CD4-positive, alpha-beta T cell treated with Interleukin-21 for 1 hour (primary cell): ENCODE measurements at regions not wholly inside any gene's neighbourhood (a gene's known extent, or its start where the extent isn't known, plus 50 kb on each side); places are given as distances from the start of the nearest gene placed in this dataset.
A peak's percentile ranks its signal among the peaks of the same experiment; 100 is the strongest.
"Not testable (repeated sequence)": the region's sequence is repeated elsewhere in the genome, so short reads cannot be mapped to it uniquely, and the experiment has no call there.

Source experiments
- DNase-seq: peaks from one replicate; pipeline ENCODE4 v3.0.0-alpha.2; 2020

DNA sequence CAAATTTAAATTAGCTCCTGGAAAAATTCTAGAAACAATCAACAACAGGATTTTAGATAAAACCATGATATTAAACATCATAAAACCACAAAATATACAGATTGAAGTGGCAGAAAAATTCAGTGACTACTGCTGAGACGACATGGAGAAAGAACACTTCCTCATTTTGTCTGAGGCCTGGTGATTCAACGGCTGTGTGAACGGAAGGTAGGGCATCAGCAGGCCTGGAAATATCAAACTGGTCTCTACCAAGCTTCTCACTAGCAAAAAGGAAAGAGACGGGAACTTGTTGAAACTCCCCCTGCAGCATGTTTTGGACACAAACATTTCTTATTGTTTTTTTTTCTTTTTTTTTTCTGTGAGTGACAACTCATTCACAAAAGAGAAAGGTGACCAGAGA lies 58.0 kb upstream of the AHI1 start:
- DNase-seq, result no peak

DNA sequence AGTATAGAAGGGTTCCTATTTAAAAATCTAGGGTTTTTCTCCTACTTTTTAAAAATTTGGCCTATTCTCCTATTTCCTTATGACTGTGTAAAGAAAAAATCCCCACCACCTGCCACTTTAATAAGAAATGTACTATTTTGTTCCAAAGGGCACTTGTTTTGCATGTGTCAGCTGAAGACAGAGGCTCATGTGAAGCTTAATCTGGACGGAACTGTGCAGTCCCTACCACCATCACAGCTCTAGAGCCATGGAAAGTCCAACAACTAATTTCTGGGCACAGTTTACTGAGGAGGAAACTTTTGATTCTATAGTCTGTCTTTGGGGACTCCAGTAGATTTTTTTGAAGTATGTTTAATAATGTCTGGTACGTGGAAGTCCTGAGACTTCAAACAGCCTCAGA lies 60.0 kb upstream of the AHI1 start:
- no peak for DNase-seq

DNA sequence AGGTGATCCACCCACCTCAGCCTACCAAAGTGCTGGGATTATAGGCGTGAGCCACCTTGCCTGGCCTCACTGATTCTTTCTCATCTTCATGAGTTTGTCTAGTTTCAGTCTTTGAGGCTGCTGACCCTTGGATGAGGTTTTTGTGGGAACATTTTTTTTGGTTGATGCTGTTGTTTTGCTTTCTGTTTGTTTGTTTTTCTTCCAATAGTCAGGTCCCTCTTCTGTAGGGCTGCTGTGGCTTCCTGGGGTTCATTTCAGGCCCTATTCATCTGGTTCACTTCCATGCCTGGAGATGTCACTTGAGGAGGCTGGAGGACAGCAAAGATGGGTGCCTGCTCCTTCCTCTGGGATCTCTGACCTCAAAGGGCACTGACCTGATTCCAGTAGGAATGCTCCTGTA lies 68.1 kb upstream of the AHI1 start:
- DNase-seq, result not testable (repeated sequence)

DNA sequence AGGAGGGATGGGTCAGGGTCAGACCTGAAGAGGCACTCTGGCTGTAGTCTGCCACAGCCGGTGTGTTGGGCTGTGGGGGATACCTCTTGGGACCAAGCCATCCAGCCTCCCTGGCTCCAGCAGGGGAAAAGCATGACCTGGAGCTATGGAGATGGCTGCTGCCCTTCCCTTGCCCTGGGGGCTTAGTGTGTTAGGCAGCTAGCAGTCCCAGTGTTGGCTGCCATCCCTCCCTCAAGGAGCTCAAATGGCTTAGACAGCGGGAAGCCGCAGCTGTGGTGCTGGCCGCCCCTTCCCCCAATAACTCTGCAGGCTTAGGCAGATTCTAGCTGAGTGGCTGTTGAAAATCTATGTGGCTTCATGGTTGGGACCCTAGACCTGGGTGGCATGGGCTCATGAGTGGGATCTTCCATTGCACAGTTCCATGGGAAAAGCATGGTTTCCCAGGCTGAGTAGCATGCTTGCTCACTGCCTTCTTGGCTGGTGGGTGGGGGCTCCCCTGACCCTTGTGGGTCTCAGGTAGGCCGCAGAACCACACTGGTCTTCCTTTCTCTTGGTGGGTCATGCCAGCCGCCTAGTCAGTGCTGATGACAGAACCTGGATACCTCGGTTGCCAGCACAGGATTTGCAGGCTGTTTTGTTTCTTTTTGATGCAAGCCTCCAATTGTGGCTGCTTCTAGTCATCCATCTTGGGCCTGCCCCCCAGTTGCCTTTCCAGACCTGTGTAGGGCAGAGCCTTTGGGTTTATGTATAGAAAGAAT lies 69.0 kb upstream of the AHI1 start:
- DNase-seq, result no peak

DNA sequence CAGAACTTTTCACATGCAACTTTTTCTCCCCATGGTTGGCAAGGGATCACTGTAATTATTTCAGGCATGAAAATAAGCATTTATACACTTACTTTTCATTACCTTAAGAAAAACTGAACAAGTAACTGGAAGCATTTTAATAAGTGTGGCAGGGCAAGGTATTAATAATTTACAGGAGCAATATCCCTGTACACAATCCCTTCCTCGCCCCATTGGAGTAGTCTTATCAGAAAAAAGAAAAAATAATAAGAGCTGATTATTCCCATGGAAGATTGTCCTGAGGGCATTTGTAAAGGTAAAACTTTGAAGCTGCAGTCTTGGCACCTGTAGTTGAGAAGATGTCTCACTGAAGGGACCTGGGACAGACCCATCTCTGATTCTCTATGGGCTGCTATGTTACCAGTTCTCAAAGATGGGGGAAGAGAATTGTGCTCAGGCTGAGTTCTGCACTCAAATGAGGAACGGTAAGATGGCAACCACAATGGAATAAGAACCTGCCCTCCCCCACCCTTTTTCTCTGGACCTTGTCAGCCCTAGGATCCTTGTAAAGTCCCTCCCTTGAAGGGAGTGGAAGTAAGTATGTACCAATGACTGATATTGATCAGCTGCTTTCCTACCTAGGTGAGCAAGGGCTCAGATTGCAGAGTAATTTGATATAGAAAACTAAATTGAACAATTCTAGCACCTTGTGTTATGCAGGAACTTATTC lies 70.0 kb upstream of the AHI1 start:
- DNase-seq, result no peak

DNA sequence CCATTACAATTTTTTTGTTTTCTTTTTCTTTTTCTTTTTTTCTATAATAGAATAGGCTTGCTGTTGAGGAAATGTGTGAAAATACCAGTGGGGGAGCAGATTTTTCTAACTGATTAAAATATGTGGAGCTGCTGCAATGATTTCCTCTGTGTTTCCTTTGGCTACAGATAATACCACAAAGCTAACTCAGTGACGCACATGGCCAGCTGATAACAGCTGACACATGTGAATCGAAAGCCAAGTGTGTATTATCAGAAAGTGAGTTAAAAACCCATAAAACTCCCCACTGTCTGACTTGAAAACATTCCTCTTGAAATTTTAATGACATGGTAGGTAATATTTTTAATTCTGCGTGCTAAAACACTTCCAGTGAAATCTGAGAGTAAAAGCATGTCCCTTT lies 70.8 kb upstream of the AHI1 start:
- DNase-seq, result peak; percentile 58

DNA sequence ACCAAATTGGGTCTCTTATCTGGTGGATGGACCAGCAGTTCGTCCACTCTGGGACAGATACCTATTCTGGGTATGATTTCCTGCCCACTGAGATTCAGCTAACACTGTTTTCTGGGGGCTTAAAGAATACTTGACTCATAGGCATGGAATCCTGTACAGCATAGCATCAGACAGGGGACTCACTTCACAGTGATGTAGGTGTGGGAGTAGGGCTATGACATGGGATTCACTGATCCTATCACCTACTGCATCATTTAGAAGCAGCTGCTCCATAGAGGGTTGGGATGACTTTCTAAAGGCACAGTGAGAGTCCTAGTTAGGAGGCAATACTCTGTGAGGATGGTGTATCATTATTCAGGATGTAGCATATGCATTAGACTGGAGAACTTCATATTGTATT lies 74.5 kb upstream of the AHI1 start:
- DNase-seq, result no peak

DNA sequence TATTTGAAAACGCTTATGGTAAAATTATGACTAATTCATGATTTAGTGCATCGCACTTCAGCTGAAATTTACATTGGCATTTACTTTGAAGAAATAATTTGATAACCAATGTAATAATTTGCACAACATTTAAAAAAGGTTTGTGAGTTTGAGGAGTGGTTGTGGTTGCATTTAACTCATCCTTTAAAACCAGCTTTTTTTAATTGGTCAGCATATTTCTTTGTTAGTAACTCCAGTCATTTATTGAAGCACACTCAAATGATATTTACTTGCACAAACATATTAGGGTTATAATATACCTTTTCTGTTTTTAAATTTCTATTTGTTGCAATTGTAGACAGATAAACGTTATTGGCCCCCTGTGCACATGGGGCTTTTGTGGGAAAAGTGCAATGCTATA lies 78.1 kb upstream of the AHI1 start:
- DNase-seq, result no peak

DNA sequence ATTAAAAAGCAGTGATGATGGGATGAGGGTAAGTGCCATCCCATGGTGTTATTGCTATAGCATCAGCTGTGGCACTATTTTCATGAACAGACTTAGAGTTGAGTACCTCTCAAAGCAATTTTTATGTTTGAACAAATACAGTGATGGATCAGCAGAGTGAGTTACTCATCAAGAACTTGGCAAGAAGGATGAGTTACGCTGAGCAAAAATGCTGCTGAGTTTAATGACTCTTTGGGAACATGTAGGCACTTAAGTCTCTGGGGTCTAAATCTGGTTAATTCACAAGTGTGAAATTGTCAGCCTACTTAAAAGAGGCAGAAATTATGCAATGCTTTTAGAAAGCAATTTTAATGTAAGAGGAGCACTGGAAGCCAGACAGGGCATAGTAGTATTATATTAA lies 78.5 kb upstream of the AHI1 start:
- no peak for DNase-seq

DNA sequence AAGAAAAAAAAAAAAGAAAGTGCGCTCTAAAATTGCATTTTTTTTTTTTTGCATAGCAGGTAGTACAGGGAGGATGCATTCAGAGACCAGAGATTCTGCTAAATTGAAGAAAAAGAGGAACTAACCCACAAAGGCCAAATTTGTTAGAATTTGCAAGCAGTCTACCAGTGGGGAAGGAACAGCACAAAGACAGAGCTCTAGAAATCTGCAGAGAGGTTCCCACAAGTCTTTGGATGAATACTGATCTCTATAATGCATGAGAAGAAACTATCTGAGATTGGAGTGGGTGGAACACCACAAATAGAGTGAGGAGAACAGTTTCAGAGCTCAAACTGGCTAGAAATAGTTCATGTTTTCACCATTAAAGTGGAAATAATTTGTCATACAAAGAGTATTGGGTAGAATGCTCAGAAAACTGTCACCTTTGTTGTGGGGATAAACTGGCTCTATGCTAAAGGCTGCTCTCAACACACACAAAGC lies 79.6 kb upstream of the AHI1 start:
- no peak for DNase-seq

DNA sequence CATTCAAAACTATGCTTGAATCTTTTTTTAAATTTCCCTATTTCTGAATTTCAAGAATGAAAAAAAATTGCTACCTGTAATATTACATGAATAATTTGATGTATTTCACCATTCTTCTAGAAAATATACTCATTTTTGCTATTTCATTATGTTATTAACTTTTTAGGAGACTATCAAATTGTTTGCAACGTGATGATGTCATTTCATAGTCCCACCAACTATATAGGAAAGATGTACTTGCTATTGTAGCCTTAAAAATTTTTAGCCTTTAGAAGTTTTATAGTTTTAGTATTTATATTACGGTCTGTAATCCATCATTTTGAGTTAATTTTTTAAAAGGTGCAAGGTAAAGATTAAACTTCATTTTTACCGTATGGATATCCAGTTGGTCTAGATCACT lies 81.4 kb upstream of the AHI1 start:
- DNase-seq, result no peak

DNA sequence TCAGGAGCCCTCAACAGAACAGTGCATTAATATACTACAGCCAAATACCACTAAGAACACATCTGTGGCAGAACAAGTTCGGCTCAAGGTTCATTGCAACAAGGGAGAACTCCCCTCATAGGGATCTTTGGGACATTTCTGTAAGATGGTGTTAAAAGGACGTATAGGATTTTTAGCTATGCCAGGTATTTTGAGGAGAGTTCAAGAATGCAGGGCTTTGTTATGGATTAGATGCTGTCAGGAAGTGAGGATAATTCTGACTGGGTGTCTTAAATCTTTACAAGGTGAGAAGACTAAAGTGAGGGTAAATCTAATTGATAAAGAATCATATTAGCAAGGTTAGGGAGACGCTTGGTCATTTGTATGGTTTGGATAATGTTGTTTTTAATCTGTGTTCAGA lies 83.7 kb upstream of the AHI1 start:
- DNase-seq, result no peak

DNA sequence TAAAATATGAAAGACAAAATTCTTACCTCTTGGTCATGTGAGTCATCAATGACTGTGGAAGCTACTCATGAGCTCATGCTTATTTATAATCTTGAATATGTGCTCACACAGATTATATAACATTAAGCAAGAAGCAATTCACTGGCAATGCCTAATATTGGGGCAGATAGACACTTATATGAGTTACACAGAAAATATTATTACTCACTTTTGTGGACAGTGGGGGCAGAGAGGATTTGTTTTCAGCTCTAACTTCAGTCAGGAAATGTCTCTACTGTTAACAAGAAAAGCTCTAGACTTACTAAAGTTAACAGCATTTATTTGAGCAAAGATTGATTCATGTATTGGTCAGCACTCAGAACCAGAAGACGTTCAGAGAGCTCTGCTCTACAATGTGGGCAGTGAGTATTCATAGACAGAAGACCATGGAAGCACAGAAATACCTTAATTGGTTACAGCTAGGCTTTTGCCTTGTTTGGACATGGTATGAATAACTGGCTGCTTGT lies 85.8 kb upstream of the AHI1 start:
- no peak for DNase-seq

DNA sequence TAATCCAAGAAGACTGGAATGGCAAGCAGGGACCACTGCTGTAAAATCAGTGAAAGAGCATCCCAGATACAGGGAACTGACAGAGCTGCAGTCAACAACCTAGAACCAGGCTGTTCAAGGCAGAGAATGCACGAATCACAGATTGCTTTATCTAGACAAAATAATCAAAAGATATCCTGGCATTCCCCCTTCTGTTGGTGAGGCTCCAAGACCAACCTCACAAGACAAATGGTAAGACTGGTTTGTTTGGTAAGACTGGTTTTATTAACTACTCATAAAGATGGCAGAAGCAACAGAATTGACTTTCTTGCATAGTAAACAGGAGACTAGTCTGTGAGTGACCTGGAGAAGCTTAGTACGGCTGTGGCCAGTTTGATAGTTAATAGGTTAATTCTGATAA lies 88.8 kb upstream of the AHI1 start:
- no peak for DNase-seq

DNA sequence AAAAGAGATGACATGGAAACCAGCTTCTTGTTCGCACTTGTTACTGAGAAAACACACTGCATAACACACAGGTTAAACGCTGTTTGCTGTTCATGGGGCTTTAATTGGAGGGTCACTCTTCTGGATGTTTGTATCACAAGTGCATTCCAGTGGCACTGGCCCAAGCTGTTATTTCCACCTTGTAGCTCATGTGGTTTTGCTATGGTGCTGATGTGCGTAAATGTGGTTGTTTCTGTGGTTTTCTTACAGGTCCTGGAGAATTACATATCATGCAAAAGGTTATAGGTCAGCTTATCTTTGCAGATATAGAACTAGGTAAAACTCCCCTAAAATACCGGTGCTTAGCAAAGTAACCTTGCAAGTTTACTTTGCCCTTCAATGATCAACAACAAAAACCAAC lies 89.3 kb upstream of the AHI1 start:
- DNase-seq, result peak; percentile 2

DNA sequence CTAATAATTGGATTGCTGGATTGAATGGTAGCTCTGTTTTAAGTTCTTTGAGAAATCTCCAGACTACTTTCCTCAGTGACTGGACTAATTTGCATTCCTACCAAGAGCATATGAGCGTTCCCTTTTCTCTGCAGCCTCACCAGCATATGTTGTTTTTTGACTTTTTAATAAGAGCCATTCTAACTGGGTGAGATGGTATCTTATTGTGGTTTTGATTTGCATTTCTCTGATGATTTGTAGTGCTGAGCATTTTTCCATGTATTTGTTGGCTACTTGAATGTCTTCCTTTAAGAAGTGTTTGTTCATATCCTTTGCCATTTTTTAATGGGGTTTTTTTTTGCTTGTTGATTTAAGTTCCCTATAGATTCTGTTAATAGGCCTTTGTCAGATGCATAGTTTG lies 94.7 kb upstream of the AHI1 start:
- DNase-seq, result no peak

DNA sequence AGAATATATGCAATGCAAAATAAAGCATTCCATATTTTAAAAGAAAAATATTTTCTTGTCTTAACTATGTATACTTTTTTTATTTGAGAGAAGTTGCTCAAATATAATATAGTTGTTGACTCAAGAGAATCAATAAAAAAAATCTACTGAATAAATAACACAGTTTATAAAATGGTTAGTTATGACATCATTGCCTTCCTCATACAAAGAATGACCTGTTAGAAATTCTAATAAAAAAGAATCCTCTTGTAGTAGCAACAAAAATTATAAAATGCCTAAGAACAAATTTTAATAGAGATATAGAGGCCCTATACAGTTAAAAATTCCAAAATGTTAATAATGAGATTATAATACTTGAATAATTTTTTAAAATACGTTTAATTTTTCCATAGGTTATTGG lies 96.5 kb upstream of the AHI1 start:
- DNase-seq, result no peak

DNA sequence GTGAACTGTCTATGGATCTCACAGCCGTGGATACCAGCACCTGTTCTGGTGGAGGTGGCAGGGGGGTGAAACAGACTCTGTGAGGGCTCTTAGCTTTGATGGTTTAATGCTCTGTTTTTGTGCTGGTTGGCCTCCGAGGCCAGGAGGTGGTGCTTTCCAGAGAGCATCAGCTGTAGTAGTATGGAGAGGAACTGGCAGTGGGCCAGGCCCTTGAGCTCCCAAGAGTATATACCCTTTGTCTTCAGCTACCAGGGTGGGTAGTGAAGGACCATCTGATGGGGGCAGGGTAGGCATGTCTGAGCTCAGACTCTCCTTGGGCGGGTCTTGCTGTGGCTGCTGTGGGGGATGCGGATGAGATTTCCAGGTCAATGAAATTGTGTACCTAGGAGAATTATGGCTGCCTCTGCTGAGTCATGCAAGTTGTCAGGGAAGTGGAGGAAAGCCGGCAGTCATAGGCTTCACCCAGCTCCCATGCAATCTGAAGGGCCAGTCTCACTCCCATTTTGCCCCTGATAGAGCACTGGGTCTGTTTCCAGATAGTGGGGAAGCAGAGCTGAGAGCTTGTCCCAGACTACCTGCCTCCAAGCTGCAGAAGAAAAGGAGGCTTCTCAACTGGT lies 102.7 kb upstream of the AHI1 start:
- DNase-seq, result no peak

DNA sequence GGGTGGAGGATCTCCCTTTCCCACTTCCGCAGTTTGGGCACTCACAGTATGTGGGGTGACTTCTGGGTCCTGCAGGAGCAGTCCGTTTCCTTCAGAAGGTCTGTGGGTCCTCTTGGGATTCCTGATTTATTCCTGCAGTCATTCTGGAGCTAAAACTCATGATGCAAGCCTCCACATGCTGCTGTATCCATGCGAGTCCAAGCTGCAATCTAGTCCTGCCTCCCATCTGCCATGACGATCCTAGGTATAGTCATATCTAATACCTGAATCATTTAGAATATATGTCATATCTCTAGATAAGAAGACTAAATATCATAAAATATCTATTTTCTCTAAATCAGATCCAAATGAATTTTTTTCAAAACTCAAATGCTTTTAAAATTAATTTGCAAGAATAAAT lies 103.4 kb upstream of the AHI1 start:
- no peak for DNase-seq

DNA sequence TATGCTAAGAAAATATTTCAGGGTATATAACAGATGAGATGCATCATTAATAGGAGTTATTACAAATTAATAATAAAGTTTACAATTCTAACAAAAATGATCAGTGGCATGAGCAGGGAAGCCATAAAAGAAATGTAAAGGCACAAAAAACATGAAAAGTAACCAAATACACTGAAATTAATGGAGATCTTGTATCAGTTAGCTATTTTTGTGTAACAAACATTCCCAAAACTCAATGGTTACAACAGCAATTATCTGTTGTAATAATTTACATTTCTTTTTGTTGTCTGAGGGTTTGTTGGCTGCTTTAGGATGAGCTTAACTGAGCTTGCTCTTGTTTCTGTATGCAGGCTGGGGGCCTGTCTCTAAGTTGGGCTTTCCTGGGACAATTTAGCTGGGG lies 104.3 kb upstream of the AHI1 start:
- DNase-seq, result no peak

DNA sequence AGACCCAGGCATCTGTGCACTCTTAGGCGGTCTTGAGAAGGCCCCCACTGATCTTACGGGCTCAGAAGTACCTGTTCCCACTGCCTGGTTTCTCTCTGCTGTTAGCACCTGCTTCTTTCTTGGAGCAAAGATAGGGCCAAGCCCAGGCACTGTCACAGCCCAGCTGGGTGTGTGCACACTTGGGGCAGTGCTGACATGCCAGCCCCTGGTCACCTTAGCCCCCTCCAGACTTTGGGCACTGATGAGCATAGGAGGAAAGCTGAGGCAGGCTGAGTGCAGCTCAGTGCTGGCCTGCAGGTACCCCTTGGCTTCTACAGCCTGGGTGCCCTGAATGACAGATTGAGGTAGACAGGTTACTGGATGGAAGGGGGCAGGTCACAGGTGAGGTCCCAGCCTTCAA lies 105.7 kb upstream of the AHI1 start:
- no peak for DNase-seq

DNA sequence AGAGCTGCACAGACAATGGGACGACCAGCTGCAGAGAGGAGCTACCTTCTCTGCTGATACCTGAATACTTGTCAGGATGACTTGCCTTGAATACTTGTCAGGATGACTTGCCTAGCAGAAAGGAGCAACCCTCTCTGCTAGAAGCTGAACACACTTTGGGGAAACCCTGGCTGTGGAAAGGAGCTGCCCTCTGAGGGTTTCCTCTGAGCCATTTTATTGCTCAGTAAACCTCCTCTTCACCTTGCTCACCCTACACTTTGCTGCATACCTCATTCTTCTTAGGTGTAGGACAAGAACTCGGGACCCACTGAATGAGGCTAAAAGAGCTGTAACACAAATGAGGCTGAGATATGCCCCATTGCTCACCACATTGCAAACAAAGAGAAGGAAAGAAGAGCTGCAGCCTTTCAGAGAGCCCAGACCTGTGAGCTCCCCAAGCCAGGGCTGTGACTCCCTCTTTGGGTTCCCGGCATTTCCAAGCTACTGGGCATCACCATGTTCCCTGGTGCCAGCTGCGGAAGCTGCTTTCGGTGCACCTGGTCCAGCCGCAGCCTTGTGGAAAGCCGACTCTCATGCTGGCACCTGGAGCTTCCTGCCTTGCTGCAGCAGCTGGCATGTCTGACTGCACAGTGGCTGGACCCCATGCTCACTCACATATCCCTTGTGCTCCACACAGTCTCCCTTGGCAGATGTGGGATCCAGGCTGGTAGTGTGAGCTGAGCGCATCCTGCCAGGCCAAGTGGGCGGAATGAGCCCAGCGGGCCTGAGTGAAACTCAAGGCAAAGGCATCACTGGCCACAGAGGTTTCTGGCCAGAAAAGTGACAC lies 106.7 kb upstream of the AHI1 start:
- no peak for DNase-seq

DNA sequence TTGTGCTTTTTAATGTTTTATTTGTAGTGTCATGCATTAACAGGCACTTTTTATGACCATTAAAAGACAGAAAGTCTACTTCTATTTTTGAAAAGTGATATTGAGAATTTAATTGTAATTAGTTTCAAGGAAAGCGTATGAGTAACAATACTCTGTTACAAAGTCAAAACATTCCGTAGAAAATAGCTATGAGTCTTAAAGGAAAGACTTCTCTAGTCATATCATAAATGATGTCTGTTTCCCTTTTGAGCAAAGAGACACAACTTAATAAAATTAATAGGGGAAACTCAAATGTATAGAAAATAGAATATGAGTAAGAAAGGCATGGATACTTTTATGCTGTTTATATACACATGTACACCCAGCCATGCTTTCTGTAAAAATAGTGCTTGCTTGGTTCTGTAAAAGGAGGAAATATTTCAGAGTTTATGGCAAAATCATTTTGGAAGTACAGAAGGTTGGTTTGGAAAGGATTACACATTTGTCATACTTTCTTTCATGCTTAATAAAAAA lies 107.8 kb upstream of the AHI1 start:
- no peak for DNase-seq
